Testis (tissue), 2 donors: ENCODE measurements at regions not wholly inside any gene's neighbourhood (a gene's known extent, or its start where the extent isn't known, plus 50 kb on each side); places are given as distances from the start of the nearest gene placed in this dataset.

Experiments used
- DNase-seq: peaks from one replicate; pipeline ENCODE4 v3.0.0-alpha.2; 2019
- H3K27ac ChIP-seq, 2 donors: fragments of 200-600 bp; sonication (generic); one replicate each; pipeline ENCODE4 v1.5.1; 2019
- H3K27me3 ChIP-seq: fragments of 200-600 bp; sonication (generic); one replicate; pipeline ENCODE4 v1.5.1; 2019
- H3K36me3 ChIP-seq: fragments of 200-600 bp; sonication (generic); one replicate; pipeline ENCODE4 v1.5.1; 2017; ENCODE audit warnings: low read depth; ENCODE audit errors: missing control alignments
- H3K4me1 ChIP-seq: fragments of 200-600 bp; sonication (generic); one replicate; pipeline ENCODE4 v1.5.1; 2019
- H3K4me3 ChIP-seq, 2 donors: fragments of 200-600 bp; sonication (generic); one replicate each; pipeline ENCODE4 v1.5.1; 2017 to 2019
- H3K9me3 ChIP-seq: fragments of 200-600 bp; sonication (generic); one replicate; pipeline ENCODE4 v1.5.1; 2017
- POLR2A ChIP-seq: fragments of 450-650 bp; IDR thresholded peaks from one replicate; pipeline ENCODE4 v1.6.1; 2017; ENCODE audit warnings: antibody characterized with exemption, mild to moderate bottlenecking, moderate library complexity
- WGBS, 2 donors: methylation state at CpG; one replicate each; pipeline ENCODE4 v1.1.5; 2018; 5-methylcytosine and 5-hydroxymethylcytosine counted together
- intact Hi-C: fragments of 100-400 bp; cut with DNase I; formaldehyde crosslinking; loops from one replicate; pipeline ENCODE4 v1.15.1; 2023; ENCODE audit warnings: low total_unique reads
- TF ChIP-seq, protein P1 (sequence below), 3 experiments: fragments of 450-650 bp in 2 of 3; fragments of 200-600 bp in 1 of 3; sonication (generic) in 1 of 3; IDR thresholded peaks; one replicate each; pipeline ENCODE4 v1.5.1; 2016 to 2019; ENCODE audit warnings: antibody characterized with exemption in 3 of 3, mild to moderate bottlenecking in 2 of 3, moderate library complexity in 1 of 3

DNA sequence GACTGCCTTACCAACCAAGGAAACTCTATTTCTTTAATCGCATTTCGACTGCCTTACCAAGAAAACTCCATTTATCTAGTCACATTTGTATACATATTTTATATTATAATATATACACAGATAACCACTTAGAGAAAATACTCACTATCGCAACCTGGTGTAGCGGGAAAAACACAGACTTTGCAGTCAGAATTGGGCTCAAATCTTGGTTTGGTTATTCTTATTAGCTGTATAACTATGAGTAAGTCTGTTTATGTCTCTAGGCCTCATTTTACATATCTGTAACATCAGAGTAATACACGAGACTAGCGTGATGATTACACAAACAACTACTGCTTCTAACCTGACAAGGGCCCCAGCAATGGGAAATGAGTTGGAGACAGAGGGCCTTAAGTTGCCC lies 127.5 kb upstream of the POU5F2 start:
- no peaks in the 10 kb centered on the region for H3K36me3 ChIP-seq
- no peak overlapping the region for H3K4me3 ChIP-seq
- H3K9me3 ChIP-seq, result no peaks in the 10 kb centered on the region
- DNase-seq, result no peak
- no peaks in the 10 kb centered on the region for H3K27me3 ChIP-seq
- TF ChIP-seq, protein P1, sequence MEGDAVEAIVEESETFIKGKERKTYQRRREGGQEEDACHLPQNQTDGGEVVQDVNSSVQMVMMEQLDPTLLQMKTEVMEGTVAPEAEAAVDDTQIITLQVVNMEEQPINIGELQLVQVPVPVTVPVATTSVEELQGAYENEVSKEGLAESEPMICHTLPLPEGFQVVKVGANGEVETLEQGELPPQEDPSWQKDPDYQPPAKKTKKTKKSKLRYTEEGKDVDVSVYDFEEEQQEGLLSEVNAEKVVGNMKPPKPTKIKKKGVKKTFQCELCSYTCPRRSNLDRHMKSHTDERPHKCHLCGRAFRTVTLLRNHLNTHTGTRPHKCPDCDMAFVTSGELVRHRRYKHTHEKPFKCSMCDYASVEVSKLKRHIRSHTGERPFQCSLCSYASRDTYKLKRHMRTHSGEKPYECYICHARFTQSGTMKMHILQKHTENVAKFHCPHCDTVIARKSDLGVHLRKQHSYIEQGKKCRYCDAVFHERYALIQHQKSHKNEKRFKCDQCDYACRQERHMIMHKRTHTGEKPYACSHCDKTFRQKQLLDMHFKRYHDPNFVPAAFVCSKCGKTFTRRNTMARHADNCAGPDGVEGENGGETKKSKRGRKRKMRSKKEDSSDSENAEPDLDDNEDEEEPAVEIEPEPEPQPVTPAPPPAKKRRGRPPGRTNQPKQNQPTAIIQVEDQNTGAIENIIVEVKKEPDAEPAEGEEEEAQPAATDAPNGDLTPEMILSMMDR (IDR thresholded peaks at IDR 0.05), result no peak
- no peak for TF ChIP-seq POLR2A
- 95 to 96% methylated on average over 6 of the region's 6 CpGs for WGBS, 2 donors
- intact Hi-C loops, result no loop called here
- no peaks in the 10 kb centered on the region for H3K4me1 ChIP-seq
- no peak overlapping the region for H3K27ac ChIP-seq

DNA sequence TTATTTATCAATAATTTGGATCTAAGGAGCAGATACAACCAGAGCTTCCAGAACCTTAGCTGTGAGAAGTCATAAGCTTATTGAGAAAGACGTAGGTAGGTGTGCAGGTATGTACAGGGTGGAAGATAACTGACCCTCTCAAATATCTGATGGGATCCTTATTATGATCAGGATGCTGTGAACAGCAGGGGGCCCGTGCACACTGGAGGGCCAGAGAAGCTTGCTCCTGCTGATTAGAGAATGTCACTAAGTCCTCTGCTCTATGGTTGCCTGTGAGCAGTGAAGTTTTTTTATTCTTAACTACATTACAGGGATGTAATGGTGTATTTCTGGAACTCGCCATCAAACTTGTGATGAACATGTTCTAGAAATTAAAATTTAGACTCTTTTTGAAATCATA lies 108.9 kb upstream of the POU5F2 start:
- WGBS, 2 donors, result 86 to 88% methylated on average over 3 of the region's 3 CpGs
- TF ChIP-seq, protein P1 (IDR thresholded peaks at IDR 0.05), result no peak
- TF ChIP-seq POLR2A, result no peak
- intact Hi-C loops, result no loop called here
- Histone ChIP-seq H3K9me3 (no peaks in the 10 kb centered on the region), H3K27ac (no peak overlapping the region), H3K4me3 (no peak overlapping the region), H3K27me3 (no peaks in the 10 kb centered on the region), H3K36me3 (no peaks in the 10 kb centered on the region), H3K4me1 (no peaks in the 10 kb centered on the region)
- no peak for DNase-seq

DNA sequence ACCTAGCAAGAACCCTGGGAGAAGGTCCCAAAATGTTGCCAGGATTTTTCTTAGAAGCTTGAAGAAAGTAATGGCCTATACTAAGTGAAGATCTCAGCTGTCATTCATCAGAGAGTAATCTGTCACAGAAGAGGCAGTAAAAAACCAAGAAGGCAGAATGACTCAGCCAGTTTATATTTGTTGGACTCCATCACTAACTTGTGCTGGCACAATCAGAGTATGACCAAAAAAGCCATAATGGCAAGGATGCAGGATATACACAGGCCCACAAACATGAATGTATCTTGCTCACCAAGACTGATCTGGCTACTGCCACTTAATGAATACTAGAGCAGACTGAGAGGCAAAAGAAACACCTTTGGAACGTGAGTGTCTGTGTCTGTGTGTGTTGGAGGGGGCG lies 104.0 kb upstream of the POU5F2 start:
- WGBS, 2 donors, result 88 to 90% methylated on average over 2 of the region's 2 CpGs
- Histone ChIP-seq H3K36me3 (no peaks in the 10 kb centered on the region), H3K27me3 (no peaks in the 10 kb centered on the region), H3K27ac (no peak overlapping the region), H3K4me1 (no peaks in the 10 kb centered on the region), H3K9me3 (no peaks in the 10 kb centered on the region), H3K4me3 (no peak overlapping the region)
- intact Hi-C loops, result no loop called here
- TF ChIP-seq, protein P1 (IDR thresholded peaks at IDR 0.05), result no peak
- TF ChIP-seq POLR2A, result no peak
- DNase-seq, result no peak

DNA sequence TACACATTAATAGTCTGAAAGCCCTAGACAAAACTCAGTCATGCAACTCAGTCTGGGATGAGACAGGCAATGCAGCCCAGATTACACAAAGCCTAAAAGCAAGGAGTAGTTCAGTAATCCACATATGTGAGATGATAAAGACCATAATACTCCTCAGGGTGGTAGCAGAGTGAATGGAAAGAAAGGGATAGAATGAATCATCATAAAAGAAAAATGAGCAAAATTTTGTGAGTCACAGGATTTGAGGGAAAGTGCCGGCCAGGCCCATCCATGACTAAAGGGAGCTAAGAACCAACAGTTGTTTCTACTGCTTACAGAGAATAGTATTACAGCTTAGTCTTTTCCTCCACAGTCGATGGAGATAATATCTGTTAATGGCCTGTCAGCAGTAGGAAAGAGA lies 90.0 kb upstream of the POU5F2 start:
- Histone ChIP-seq H3K36me3 (no peaks in the 10 kb centered on the region), H3K27me3 (no peaks in the 10 kb centered on the region), H3K4me3 (no peak overlapping the region), H3K4me1 (no peaks in the 10 kb centered on the region), H3K9me3 (no peaks in the 10 kb centered on the region), H3K27ac (no peak overlapping the region)
- TF ChIP-seq, protein P1 (IDR thresholded peaks at IDR 0.05), result no peak
- no peak for TF ChIP-seq POLR2A
- no peak for DNase-seq
- WGBS, 2 donors, result 89 to 93% methylated on average over 2 of the region's 2 CpGs
- intact Hi-C loops, result no loop called here

DNA sequence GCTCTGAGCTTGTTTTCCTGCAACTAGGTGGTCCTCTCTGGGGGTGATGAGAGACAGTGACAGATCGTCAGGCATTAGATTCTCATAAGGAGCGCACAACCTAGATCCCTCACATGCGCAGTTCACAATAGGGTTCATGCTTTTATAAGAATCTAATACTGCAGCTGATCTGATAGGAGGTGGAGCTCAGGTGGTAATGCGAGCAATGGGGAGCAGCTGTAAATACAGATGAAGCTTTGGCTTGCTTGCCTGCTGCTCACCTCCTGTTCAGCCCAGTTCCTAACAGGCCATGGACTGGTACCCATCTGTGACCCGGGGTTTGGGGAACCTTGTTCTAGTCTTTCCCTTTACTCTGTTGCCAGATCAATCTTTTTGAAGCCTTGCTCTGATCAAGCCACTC lies 89.5 kb upstream of the POU5F2 start:
- Histone ChIP-seq H3K9me3 (no peaks in the 10 kb centered on the region), H3K4me3 (no peak overlapping the region), H3K36me3 (no peaks in the 10 kb centered on the region), H3K27me3 (no peaks in the 10 kb centered on the region), H3K27ac (no peak overlapping the region), H3K4me1 (no peaks in the 10 kb centered on the region)
- 95 to 98% methylated on average over 5 of the region's 5 CpGs for WGBS, 2 donors
- no peak for DNase-seq
- TF ChIP-seq POLR2A, result no peak
- TF ChIP-seq, protein P1 (IDR thresholded peaks at IDR 0.05), result no peak
- intact Hi-C loops, result no loop called here
